ENCODE measurements at regions not wholly inside any gene's neighbourhood (a gene's known extent, or its start where the extent isn't known, plus 50 kb on each side); places are given as distances from the start of the nearest gene placed in this dataset.

- Histone ChIP-seq H3K9me2 (ENCODE audit: low read depth, low read length) (no peaks in the 10 kb centered on the region), H3F3A (ENCODE audit: insufficient read depth, low read length) (no peaks in the 10 kb centered on the region), H4K20me1 (ENCODE audit: insufficient read depth, low read length) (no peaks in the 10 kb centered on the region), H3K9ac (ENCODE audit: low read length) (no peak overlapping the region), H3K27ac (ENCODE audit: low read depth, low read length, poor library complexity, severe bottlenecking) (no peak overlapping the region), H3K36me3 (ENCODE audit: insufficient read depth, low read length) (no peaks in the 10 kb centered on the region), H3K79me2 (ENCODE audit: insufficient read depth, low read length) (no peaks in the 10 kb centered on the region), H3K27me3 (ENCODE audit: insufficient read depth, low read length) (no peaks in the 10 kb centered on the region), H3K4me2 (ENCODE audit: low read length) (no peak overlapping the region), H3K4me1 (ENCODE audit: insufficient read depth, low read length, severe bottlenecking) (no peaks in the 10 kb centered on the region), H3K9me3 (ENCODE audit: low read length) (no peaks in the 10 kb centered on the region), H3K4me3 (ENCODE audit: low read depth, low read length, poor library complexity, severe bottlenecking) (no peak overlapping the region), H2AFZ (ENCODE audit: low read length) (no peak overlapping the region)
- TF ChIP-seq EZH2 (IDR thresholded peaks at IDR 0.05; ENCODE audit: borderline replicate concordance, low read length), result no peak
- TF ChIP-seq CTCF (IDR thresholded peaks at IDR 0.05; ENCODE audit: low read length), result no peak
Measured at GRCh38 chr10:10798864-10799192, 218.8 kb upstream of the CELF2 start.

GRCh38 chr10:10800961-10801360 lies 216.7 kb upstream of the CELF2 start:
- no peaks in the 10 kb centered on the region for H4K20me1 ChIP-seq (ENCODE audit: insufficient read depth, low read length)
- H3K9ac ChIP-seq (ENCODE audit: low read length), result no peak overlapping the region
- H3K36me3 ChIP-seq (ENCODE audit: insufficient read depth, low read length), result no peaks in the 10 kb centered on the region
- no peaks in the 10 kb centered on the region for H3K27me3 ChIP-seq (ENCODE audit: insufficient read depth, low read length)
- H3K4me3 ChIP-seq (ENCODE audit: low read depth, low read length, poor library complexity, severe bottlenecking), result no peak overlapping the region
- TF ChIP-seq CTCF (IDR thresholded peaks at IDR 0.05; ENCODE audit: low read length), result no peak
- TF ChIP-seq EZH2 (IDR thresholded peaks at IDR 0.05; ENCODE audit: borderline replicate concordance, low read length), result no peak
- no peak overlapping the region for H2AFZ ChIP-seq (ENCODE audit: low read length)
- H3K9me3 ChIP-seq (ENCODE audit: low read length), result no peaks in the 10 kb centered on the region
- H3K4me1 ChIP-seq (ENCODE audit: insufficient read depth, low read length, severe bottlenecking), result no peaks in the 10 kb centered on the region
- no peaks in the 10 kb centered on the region for H3F3A ChIP-seq (ENCODE audit: insufficient read depth, low read length)
- no peaks in the 10 kb centered on the region for H3K79me2 ChIP-seq (ENCODE audit: insufficient read depth, low read length)
- no peak overlapping the region for H3K4me2 ChIP-seq (ENCODE audit: low read length)
- no peak overlapping the region for H3K27ac ChIP-seq (ENCODE audit: low read depth, low read length, poor library complexity, severe bottlenecking)
- no peaks in the 10 kb centered on the region for H3K9me2 ChIP-seq (ENCODE audit: low read depth, low read length)

- H3K9me2 ChIP-seq (ENCODE audit: low read depth, low read length), result no peaks in the 10 kb centered on the region
Measured at GRCh38 chr10:10803278-10803677, 214.4 kb upstream of the CELF2 start.

More at GRCh38 chr10:10803278-10803677, 214.4 kb upstream of the CELF2 start:
- Histone ChIP-seq H3K27ac (ENCODE audit: low read depth, low read length, poor library complexity, severe bottlenecking) (no peak overlapping the region), H3K9ac (ENCODE audit: low read length) (no peak overlapping the region), H3K4me2 (ENCODE audit: low read length) (no peak overlapping the region), H3K27me3 (ENCODE audit: insufficient read depth, low read length) (no peaks in the 10 kb centered on the region), H3K36me3 (ENCODE audit: insufficient read depth, low read length) (no peaks in the 10 kb centered on the region), H3K4me1 (ENCODE audit: insufficient read depth, low read length, severe bottlenecking) (no peaks in the 10 kb centered on the region), H3K79me2 (ENCODE audit: insufficient read depth, low read length) (no peaks in the 10 kb centered on the region), H2AFZ (ENCODE audit: low read length) (no peak overlapping the region), H4K20me1 (ENCODE audit: insufficient read depth, low read length) (no peaks in the 10 kb centered on the region), H3K4me3 (ENCODE audit: low read depth, low read length, poor library complexity, severe bottlenecking) (no peak overlapping the region), H3F3A (ENCODE audit: insufficient read depth, low read length) (no peaks in the 10 kb centered on the region), H3K9me3 (ENCODE audit: low read length) (no peaks in the 10 kb centered on the region)
- TF ChIP-seq CTCF (IDR thresholded peaks at IDR 0.05; ENCODE audit: low read length) (no peak), EZH2 (IDR thresholded peaks at IDR 0.05; ENCODE audit: borderline replicate concordance, low read length) (no peak)
